ENCODE measurements at regions not wholly inside any gene's neighbourhood (a gene's known extent, or its start where the extent isn't known, plus 50 kb on each side); places are given as distances from the start of the nearest gene placed in this dataset.

- no peak for TF ChIP-seq CTCF (IDR thresholded peaks at IDR 0.05; ENCODE audit: insufficient read depth, low read depth, low read length, missing control alignments)
- no peak overlapping the region for H3K4me3 ChIP-seq (ENCODE audit: low read length)
- DNase-seq (ENCODE audit: low read depth), result no peak
These were observed 78.1 kb upstream of the DAP start for GRCh38 chr5:10839118-10839517.

GRCh38 chr5:10838038-10838437, 77.0 kb upstream of the DAP start:
- DNase-seq (ENCODE audit: low read depth), result no peak
- H3K4me3 ChIP-seq (ENCODE audit: low read length), result no peak overlapping the region
- no peak for TF ChIP-seq CTCF (IDR thresholded peaks at IDR 0.05; ENCODE audit: insufficient read depth, low read depth, low read length, missing control alignments)

- DNase-seq (ENCODE audit: low read depth), result no peak
- TF ChIP-seq CTCF (IDR thresholded peaks at IDR 0.05; ENCODE audit: insufficient read depth, low read depth, low read length, missing control alignments), result no peak
- H3K4me3 ChIP-seq (ENCODE audit: low read length), result no peak overlapping the region
These were observed 76.0 kb upstream of the DAP start for GRCh38 chr5:10836986-10837385.

GRCh38 chr5:10834695-10835094, 73.7 kb upstream of the DAP start:
- no peak for TF ChIP-seq CTCF (IDR thresholded peaks at IDR 0.05; ENCODE audit: insufficient read depth, low read depth, low read length, missing control alignments)
- no peak for DNase-seq (ENCODE audit: low read depth)
- H3K4me3 ChIP-seq (ENCODE audit: low read length), result no peak overlapping the region

- TF ChIP-seq CTCF (IDR thresholded peaks at IDR 0.05; ENCODE audit: insufficient read depth, low read depth, low read length, missing control alignments), result no peak
- no peak for DNase-seq (ENCODE audit: low read depth)
- H3K4me3 ChIP-seq (ENCODE audit: low read length), result no peak overlapping the region
These were observed 72.0 kb upstream of the DAP start for GRCh38 chr5:10832987-10833386.

GRCh38 chr5:10832421-10832820, 71.4 kb upstream of the DAP start:
- DNase-seq (ENCODE audit: low read depth), result no peak
- H3K4me3 ChIP-seq (ENCODE audit: low read length), result no peak overlapping the region
- TF ChIP-seq CTCF (IDR thresholded peaks at IDR 0.05; ENCODE audit: insufficient read depth, low read depth, low read length, missing control alignments), result no peak

- DNase-seq (ENCODE audit: low read depth), result no peak
- H3K4me3 ChIP-seq (ENCODE audit: low read length), result no peak overlapping the region
- no peak for TF ChIP-seq CTCF (IDR thresholded peaks at IDR 0.05; ENCODE audit: insufficient read depth, low read depth, low read length, missing control alignments)
These were observed 70.4 kb upstream of the DAP start for GRCh38 chr5:10831419-10831818.

All from epithelial cell of esophagus (primary cell).